IPS-11a (cell line): ENCODE measurements at regions not wholly inside any gene's neighbourhood (a gene's known extent, or its start where the extent isn't known, plus 50 kb on each side); places are given as distances from the start of the nearest gene placed in this dataset.

Experiments used
- H3K4me3 ChIP-seq: one replicate; pipeline ENCODE4 v1.5.1; 2013; ENCODE audit warnings: low read depth, low read length, control low read depth

DNA sequence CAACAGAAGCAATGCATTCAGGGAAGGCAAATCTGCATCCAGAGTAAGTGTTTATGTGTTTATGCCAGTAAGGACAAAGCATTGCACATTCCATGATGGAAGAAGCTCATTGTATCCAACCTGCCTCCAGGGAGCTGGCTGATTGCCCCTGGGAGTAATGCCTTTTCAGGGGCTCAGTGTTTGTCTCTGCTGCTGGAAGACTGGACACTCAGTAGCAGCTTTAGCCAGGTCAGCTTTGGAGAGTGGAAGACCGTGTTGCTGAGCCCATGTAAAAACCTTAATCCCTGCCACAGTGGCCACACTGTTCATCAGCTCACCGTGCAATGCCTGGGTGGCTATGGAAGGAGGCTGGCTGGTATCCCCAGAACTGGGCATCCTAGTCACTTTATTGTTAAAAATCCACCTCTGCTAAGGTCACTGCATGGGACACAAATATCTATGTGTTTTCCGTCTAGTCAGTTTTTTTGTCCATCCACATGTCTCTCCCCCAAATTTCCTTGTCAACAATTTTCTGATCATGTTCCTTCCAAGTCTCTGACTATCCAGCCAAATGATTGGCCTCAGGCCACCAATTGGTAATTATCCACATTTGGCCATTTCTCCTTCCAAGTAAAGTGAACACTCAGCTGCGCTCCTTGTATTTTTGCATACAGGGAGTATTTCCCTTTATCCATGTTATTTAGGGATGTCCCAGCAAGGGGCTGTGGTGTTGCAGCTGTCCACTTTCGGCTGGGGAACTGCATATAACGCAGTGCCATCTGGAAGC lies 2044.5 kb upstream of the AGA start:
- no peak overlapping the region for H3K4me3 ChIP-seq

GRCh38 chr4:179492260-179493080 lies 2050.2 kb upstream of the AGA start:
- no peak overlapping the region for H3K4me3 ChIP-seq

- H3K4me3 ChIP-seq, result no peak overlapping the region
Measured at GRCh38 chr4:179503976-179504375, 2061.7 kb upstream of the AGA start.

DNA sequence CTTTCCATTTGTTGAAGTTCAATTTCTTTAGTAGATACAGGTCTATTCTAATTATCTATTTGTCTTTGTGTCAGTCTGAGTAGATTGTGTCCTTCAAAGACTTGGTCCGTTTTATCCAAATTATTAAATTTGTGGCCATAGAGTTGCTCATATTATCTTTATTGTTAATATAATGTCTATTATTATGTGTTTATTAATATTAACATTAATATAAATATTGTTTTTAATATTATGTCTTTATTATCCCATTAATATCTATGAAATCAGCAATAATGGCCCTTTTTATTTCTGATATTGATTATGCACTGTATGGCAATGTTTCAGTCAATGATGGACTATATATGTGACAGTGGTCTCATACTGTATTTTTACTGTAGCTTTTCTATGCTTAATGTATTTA lies 2067.3 kb upstream of the AGA start:
- H3K4me3 ChIP-seq, result no peak overlapping the region

- H3K4me3 ChIP-seq, result no peak overlapping the region
Measured at GRCh38 chr4:179521952-179522351, 2079.7 kb upstream of the AGA start.

DNA sequence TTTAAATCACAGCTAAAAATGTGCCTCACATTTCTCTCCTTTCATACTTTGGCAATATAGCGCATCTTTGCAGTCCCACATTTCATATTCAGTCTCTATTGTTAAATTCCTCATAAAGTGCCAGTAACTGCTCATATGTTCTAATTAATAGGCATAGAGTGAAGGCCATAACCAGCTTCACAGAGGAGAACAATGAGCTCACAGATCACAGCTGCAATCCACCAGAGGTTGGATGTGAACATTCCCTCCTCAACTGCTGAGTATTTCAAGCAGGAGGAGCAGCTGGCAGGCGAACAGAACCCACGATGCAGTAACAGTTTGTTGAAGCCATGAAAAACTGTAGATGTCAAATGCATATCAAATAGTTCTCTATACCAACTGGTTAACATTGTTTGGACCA lies 2088.7 kb upstream of the AGA start:
- H3K4me3 ChIP-seq, result no peak overlapping the region

GRCh38 chr4:179536694-179537093 lies 2094.5 kb upstream of the AGA start:
- H3K4me3 ChIP-seq, result no peak overlapping the region

GRCh38 chr4:179539641-179540040 lies 2097.4 kb upstream of the AGA start:
- H3K4me3 ChIP-seq, result no peak overlapping the region

DNA sequence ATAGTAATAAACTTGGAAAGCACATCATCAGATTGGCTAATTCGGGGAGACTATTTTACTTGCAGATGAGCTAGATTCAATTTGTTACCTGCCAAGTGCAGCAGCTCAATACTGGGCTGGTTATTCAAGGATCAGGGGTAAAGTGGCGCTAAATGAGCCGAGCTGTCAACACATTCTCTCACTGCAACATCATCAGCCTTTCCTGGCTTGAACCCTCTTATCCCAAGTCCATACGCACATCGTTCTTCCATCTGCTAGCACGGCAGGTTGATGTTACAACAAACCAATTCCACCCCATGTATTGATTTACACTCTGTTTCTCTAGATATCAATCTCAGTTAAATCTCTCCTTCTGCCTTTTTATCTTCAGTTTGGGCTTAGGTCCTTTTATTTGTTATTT lies 2101.5 kb upstream of the AGA start:
- H3K4me3 ChIP-seq, result no peak overlapping the region

DNA sequence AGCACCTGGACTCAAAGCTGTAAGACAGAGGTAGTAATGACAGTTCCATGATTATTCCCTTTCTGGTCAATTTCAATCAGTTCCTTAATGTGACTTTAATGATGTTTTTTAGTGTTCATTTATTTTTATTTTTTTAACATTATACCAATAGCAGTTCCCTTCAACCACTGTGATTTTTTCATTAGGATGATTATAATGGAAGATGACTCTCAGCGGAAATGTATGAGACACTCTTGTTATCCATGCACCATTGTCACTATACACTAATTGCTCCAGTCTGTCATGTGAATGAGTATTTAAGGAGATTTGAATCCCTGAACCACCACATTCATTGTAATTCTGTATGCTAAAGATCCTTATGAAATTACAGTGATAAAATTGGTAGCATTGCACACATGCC lies 2102.3 kb upstream of the AGA start:
- H3K4me3 ChIP-seq, result no peak overlapping the region

GRCh38 chr4:179552131-179552530 lies 2109.9 kb upstream of the AGA start:
- no peak overlapping the region for H3K4me3 ChIP-seq

GRCh38 chr4:179563741-179564140 lies 2121.5 kb upstream of the AGA start:
- H3K4me3 ChIP-seq, result no peak overlapping the region

- no peak overlapping the region for H3K4me3 ChIP-seq
Measured at GRCh38 chr4:179569549-179569948, 2127.3 kb upstream of the AGA start.

GRCh38 chr4:179582164-179582905 lies 2140.1 kb upstream of the AGA start:
- H3K4me3 ChIP-seq, result no peak overlapping the region

DNA sequence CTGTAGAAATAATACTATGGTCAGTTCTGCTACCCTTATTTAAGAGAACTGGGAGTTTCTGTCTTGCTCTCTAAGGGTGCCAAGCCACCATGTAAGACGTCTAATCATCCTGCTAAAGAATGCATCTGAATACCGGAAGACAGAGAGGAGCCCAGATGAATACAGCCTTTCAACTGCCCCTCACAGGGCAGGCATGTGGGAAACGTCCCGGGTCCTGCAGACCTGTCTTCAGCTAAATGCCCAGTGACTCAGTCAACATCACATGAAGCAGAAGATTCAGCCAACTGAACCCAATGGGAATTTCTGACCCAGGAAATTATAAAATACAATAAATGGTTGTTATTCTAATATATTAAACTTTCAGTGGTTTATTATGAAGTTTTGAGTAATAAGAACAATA lies 2141.0 kb upstream of the AGA start:
- no peak overlapping the region for H3K4me3 ChIP-seq

DNA sequence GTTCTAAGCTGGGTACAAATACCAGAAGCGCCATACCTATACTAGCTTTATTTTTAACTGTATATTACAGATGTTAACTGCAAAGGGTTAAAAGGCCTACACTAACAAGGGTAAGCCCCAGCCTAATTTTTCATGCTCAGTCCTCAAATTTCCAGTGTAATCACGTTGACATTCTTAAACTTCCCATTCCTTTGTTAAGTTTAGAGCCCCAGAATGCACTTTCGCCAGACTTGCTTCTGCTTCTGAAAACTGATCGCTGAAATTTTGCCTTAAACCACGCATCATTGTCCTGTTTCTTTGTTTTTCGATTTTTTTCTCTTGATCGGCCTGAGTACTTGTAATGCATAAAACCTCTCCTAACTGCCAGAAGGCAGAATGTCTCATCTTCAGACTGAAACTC lies 2141.9 kb upstream of the AGA start:
- H3K4me3 ChIP-seq, result no peak overlapping the region

DNA sequence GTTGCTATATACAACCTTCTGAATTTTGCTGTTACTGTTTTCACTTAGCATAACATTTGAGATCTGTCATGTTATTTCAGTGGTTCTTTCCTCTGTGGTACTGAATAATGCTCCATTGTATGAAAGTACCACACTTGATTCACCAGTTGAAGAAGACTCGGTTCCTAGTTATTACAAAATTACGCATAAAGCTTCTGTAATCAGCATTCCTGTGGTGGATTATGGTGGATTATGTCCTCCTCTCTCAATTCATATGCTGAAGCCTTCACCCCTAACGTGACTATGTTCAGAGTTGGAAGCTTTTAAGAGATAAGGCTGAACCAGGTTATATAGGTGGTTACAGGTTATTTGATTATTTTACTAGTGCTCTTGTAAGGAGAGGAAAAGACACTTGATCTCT lies 2143.5 kb upstream of the AGA start:
- H3K4me3 ChIP-seq, result no peak overlapping the region

- no peak overlapping the region for H3K4me3 ChIP-seq
Measured at GRCh38 chr4:179586460-179586859, 2144.2 kb upstream of the AGA start.

GRCh38 chr4:179595671-179596410 lies 2153.6 kb upstream of the AGA start:
- H3K4me3 ChIP-seq, result no peak overlapping the region

DNA sequence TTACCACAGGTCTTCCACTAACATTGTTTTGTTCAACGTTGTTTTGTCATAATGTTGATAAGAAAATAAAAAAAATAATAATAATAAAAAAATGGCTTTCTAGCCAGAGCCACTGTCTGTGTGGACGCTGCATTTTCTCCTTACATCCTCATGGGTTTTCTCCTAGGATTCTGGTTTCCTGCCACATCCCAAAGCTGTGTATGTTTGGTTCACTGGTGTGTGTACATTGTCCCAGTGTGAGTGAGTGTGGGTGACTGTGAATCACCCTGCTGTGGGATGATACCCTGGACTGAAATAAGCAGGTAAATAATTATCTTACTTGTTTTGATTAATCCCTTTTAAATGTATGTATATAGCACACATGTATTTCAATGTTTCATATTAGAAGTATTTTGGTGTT lies 2154.4 kb upstream of the AGA start:
- no peak overlapping the region for H3K4me3 ChIP-seq

DNA sequence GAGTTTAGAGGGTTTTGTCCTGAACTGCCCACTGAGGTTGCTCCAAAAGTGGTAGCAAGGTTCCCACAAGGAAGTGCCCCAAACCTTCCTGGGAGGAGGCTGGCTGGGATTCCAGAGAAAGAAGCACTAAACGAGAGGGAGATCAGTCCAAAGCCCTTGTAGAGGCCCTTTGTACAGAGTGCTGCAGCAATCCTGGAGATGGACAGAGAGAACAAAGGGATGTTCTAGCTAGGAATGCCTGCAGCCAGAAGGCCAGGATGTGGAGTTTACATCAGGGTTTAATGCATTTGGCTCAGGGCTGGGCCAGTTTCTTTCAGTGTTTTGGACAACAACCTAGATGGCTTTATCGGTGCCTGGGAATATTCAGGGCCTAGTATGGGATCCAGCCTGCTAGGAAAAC lies 2155.1 kb upstream of the AGA start:
- H3K4me3 ChIP-seq, result no peak overlapping the region
